ENCODE measurements at regions not wholly inside any gene's neighbourhood (a gene's known extent, or its start where the extent isn't known, plus 50 kb on each side); places are given as distances from the start of the nearest gene placed in this dataset.

GRCh38 chr10:47196691-47197090 is 103.3 kb upstream of the GDF10 start:
- no peaks in the 10 kb centered on the region for H3K9me3 ChIP-seq (ENCODE audit: control insufficient read depth, low read length)
- intact Hi-C loops (cut with DNase I) = no loop called here
- WGBS = 96% methylated on average over 8 of the region's 8 CpGs
- H3K4me1 ChIP-seq (ENCODE audit: control insufficient read depth, insufficient read depth, low read length) = no peaks in the 10 kb centered on the region
- no peaks in the 10 kb centered on the region for H3K27me3 ChIP-seq (ENCODE audit: control insufficient read depth, insufficient read depth)
- no peak overlapping the region for H3K4me3 ChIP-seq (ENCODE audit: low read length)
- DNase-seq = no peak
- ATAC-seq = no peak
- no peak overlapping the region for H3K27ac ChIP-seq (ENCODE audit: low read length)

GRCh38 chr10:47198221-47198620 is 101.8 kb upstream of the GDF10 start:
- no peak for DNase-seq
- Histone ChIP-seq H3K27me3 (ENCODE audit: control insufficient read depth, insufficient read depth) (no peaks in the 10 kb centered on the region), H3K4me3 (ENCODE audit: low read length) (no peak overlapping the region), H3K27ac (ENCODE audit: low read length) (no peak overlapping the region), H3K9me3 (ENCODE audit: control insufficient read depth, low read length) (no peaks in the 10 kb centered on the region), H3K4me1 (ENCODE audit: control insufficient read depth, insufficient read depth, low read length) (no peaks in the 10 kb centered on the region)
- 81% methylated on average over 4 of the region's 4 CpGs for WGBS
- intact Hi-C loops (cut with DNase I) = no loop called here
- no peak for ATAC-seq

- Histone ChIP-seq H3K27ac (ENCODE audit: low read length) (no peak overlapping the region), H3K9me3 (ENCODE audit: control insufficient read depth, low read length) (no peaks in the 10 kb centered on the region), H3K4me1 (ENCODE audit: control insufficient read depth, insufficient read depth, low read length) (no peaks in the 10 kb centered on the region), H3K4me3 (ENCODE audit: low read length) (no peak overlapping the region), H3K27me3 (ENCODE audit: control insufficient read depth, insufficient read depth) (no peaks in the 10 kb centered on the region)
- ATAC-seq = no peak
- 95% methylated on average over 2 of the region's 2 CpGs for WGBS
- intact Hi-C loops (cut with DNase I) = no loop called here
- DNase-seq = no peak
Observed at GRCh38 chr10:47205192-47205591, 94.8 kb upstream of the GDF10 start.

- DNase-seq = no peak
- Histone ChIP-seq H3K4me1 (ENCODE audit: control insufficient read depth, insufficient read depth, low read length) (no peaks in the 10 kb centered on the region), H3K9me3 (ENCODE audit: control insufficient read depth, low read length) (no peaks in the 10 kb centered on the region), H3K27me3 (ENCODE audit: control insufficient read depth, insufficient read depth) (no peaks in the 10 kb centered on the region), H3K27ac (ENCODE audit: low read length) (no peak overlapping the region), H3K4me3 (ENCODE audit: low read length) (no peak overlapping the region)
- WGBS = 79% methylated on average over 3 of the region's 3 CpGs
- intact Hi-C loops (cut with DNase I) = no loop called here
- ATAC-seq = no peak
Observed at GRCh38 chr10:47206449-47207280, 93.3 kb upstream of the GDF10 start.

GRCh38 chr10:47207281-47207615 is 92.7 kb upstream of the GDF10 start:
- no peaks in the 10 kb centered on the region for H3K4me1 ChIP-seq (ENCODE audit: control insufficient read depth, insufficient read depth, low read length)
- ATAC-seq (peak; percentile 66 to 75), DNase-seq (peak in 2 of 3 donors; percentile 39 to 54)
- no peaks in the 10 kb centered on the region for H3K27me3 ChIP-seq (ENCODE audit: control insufficient read depth, insufficient read depth)
- WGBS = 67% methylated on average over 4 of the region's 4 CpGs
- no peaks in the 10 kb centered on the region for H3K9me3 ChIP-seq (ENCODE audit: control insufficient read depth, low read length)
- H3K27ac ChIP-seq (ENCODE audit: low read length) = no peak overlapping the region
- no peak overlapping the region for H3K4me3 ChIP-seq (ENCODE audit: low read length)
- intact Hi-C loops (cut with DNase I) = no loop called here

- 56% methylated on average over 5 of the region's 5 CpGs for WGBS
- H3K9me3 ChIP-seq (ENCODE audit: control insufficient read depth, low read length) = no peaks in the 10 kb centered on the region
- intact Hi-C loops (cut with DNase I) = no loop called here
- no peak for ATAC-seq
- no peaks in the 10 kb centered on the region for H3K27me3 ChIP-seq (ENCODE audit: control insufficient read depth, insufficient read depth)
- no peaks in the 10 kb centered on the region for H3K4me1 ChIP-seq (ENCODE audit: control insufficient read depth, insufficient read depth, low read length)
- no peak overlapping the region for H3K4me3 ChIP-seq (ENCODE audit: low read length)
- DNase-seq = no peak
- no peak overlapping the region for H3K27ac ChIP-seq (ENCODE audit: low read length)
Observed at GRCh38 chr10:47207894-47208469, 92.0 kb upstream of the GDF10 start.

GRCh38 chr10:47209466-47209865 is 90.5 kb upstream of the GDF10 start:
- Histone ChIP-seq H3K9me3 (ENCODE audit: control insufficient read depth, low read length) (no peaks in the 10 kb centered on the region), H3K27me3 (ENCODE audit: control insufficient read depth, insufficient read depth) (no peaks in the 10 kb centered on the region), H3K4me3 (ENCODE audit: low read length) (no peak overlapping the region), H3K27ac (ENCODE audit: low read length) (no peak overlapping the region), H3K4me1 (ENCODE audit: control insufficient read depth, insufficient read depth, low read length) (no peaks in the 10 kb centered on the region)
- ATAC-seq (no peak), DNase-seq (no peak)
- 79% methylated on average over 1 of the region's 1 CpG for WGBS
- intact Hi-C loops (cut with DNase I) = no loop called here

GRCh38 chr10:47214520-47214919 is 85.5 kb upstream of the GDF10 start:
- no peak for ATAC-seq
- H3K27me3 ChIP-seq (ENCODE audit: control insufficient read depth, insufficient read depth) = no peaks in the 10 kb centered on the region

GRCh38 chr10:47217113-47217512 is 82.9 kb upstream of the GDF10 start:
- Histone ChIP-seq H3K27me3 (ENCODE audit: control insufficient read depth, insufficient read depth) (no peaks in the 10 kb centered on the region), H3K27ac (ENCODE audit: low read length) (no peak overlapping the region), H3K9me3 (ENCODE audit: control insufficient read depth, low read length) (no peaks in the 10 kb centered on the region), H3K4me1 (ENCODE audit: control insufficient read depth, insufficient read depth, low read length) (no peaks in the 10 kb centered on the region), H3K4me3 (ENCODE audit: low read length) (no peak overlapping the region)
- DNase-seq (no peak), ATAC-seq (no peak)
- 78% methylated on average over 3 of the region's 3 CpGs for WGBS
- intact Hi-C loops (cut with DNase I) = no loop called here

More at GRCh38 chr10:47214520-47214919, 85.5 kb upstream of the GDF10 start:
- DNase-seq = peak in 1 of 3 donors; percentile 22
- Histone ChIP-seq H3K4me3 (ENCODE audit: low read length) (no peak overlapping the region), H3K4me1 (ENCODE audit: control insufficient read depth, insufficient read depth, low read length) (no peaks in the 10 kb centered on the region), H3K27ac (ENCODE audit: low read length) (no peak overlapping the region), H3K9me3 (ENCODE audit: control insufficient read depth, low read length) (no peaks in the 10 kb centered on the region)
- intact Hi-C loops (cut with DNase I) = no loop called here

GRCh38 chr10:47218803-47219202 is 81.2 kb upstream of the GDF10 start:
- no peaks in the 10 kb centered on the region for H3K27me3 ChIP-seq (ENCODE audit: control insufficient read depth, insufficient read depth)
- WGBS = 40% methylated on average over 5 of the region's 5 CpGs
- peak in 1 of 2 donors; percentile 40 for ATAC-seq
- H3K4me1 ChIP-seq (ENCODE audit: control insufficient read depth, insufficient read depth, low read length) = no peaks in the 10 kb centered on the region
- intact Hi-C loops (cut with DNase I) = no loop called here
- H3K27ac ChIP-seq (ENCODE audit: low read length) = no peak overlapping the region
- H3K9me3 ChIP-seq (ENCODE audit: control insufficient read depth, low read length) = no peaks in the 10 kb centered on the region
- no peak for DNase-seq
- H3K4me3 ChIP-seq (ENCODE audit: low read length) = no peak overlapping the region

GRCh38 chr10:47222461-47222860 is 77.5 kb upstream of the GDF10 start:
- DNase-seq = no peak
- H3K9me3 ChIP-seq (ENCODE audit: control insufficient read depth, low read length) = no peaks in the 10 kb centered on the region
- 75% methylated on average over 4 of the region's 4 CpGs for WGBS
- H3K4me3 ChIP-seq (ENCODE audit: low read length) = no peak overlapping the region
- no peak overlapping the region for H3K27ac ChIP-seq (ENCODE audit: low read length)
- H3K27me3 ChIP-seq (ENCODE audit: control insufficient read depth, insufficient read depth) = no peaks in the 10 kb centered on the region
- no peak for ATAC-seq
- H3K4me1 ChIP-seq (ENCODE audit: control insufficient read depth, insufficient read depth, low read length) = no peaks in the 10 kb centered on the region
- intact Hi-C loops (cut with DNase I) = no loop called here

All from right cardiac atrium (tissue), 5 donors.